ENCODE measurements at regions not wholly inside any gene's neighbourhood (a gene's known extent, or its start where the extent isn't known, plus 50 kb on each side); places are given as distances from the start of the nearest gene placed in this dataset.

DNA sequence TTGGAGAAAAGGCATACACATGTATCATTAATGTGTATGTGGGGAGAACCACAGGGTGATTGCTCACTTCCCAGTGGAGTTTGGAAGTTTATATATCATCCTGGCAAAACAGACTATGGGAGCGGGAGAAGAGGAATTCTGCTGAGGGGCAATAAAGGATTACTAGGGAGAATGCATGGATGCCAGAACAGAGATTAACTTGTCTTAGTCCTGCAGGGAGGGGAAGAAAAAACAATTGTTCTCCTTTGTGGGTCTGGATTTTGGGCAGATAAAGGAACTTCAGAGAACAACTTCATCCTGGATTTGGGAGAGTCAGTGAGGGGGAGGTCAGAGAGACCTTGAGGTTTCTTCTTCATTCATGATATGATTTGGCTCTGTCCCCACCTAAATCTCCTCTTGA is 55.9 kb upstream of the SOX13 start:
- TF ChIP-seq, protein P1, sequence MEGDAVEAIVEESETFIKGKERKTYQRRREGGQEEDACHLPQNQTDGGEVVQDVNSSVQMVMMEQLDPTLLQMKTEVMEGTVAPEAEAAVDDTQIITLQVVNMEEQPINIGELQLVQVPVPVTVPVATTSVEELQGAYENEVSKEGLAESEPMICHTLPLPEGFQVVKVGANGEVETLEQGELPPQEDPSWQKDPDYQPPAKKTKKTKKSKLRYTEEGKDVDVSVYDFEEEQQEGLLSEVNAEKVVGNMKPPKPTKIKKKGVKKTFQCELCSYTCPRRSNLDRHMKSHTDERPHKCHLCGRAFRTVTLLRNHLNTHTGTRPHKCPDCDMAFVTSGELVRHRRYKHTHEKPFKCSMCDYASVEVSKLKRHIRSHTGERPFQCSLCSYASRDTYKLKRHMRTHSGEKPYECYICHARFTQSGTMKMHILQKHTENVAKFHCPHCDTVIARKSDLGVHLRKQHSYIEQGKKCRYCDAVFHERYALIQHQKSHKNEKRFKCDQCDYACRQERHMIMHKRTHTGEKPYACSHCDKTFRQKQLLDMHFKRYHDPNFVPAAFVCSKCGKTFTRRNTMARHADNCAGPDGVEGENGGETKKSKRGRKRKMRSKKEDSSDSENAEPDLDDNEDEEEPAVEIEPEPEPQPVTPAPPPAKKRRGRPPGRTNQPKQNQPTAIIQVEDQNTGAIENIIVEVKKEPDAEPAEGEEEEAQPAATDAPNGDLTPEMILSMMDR (IDR thresholded peaks at IDR 0.05; ENCODE audit: low read length), result no peak
- TF ChIP-seq EZH2 (IDR thresholded peaks at IDR 0.05; ENCODE audit: borderline replicate concordance, low read length), result no peak

Data from OCI-LY1 (cell line).